Jurkat, Clone E6-1 (cell line): ENCODE measurements at regions not wholly inside any gene's neighbourhood (a gene's known extent, or its start where the extent isn't known, plus 50 kb on each side); places are given as distances from the start of the nearest gene placed in this dataset.

Experiments
- DNase-seq: peaks from one replicate; pipeline ENCODE4 v3.0.0-alpha.2; 2011; ENCODE audit warnings: low read depth, low spot score
- H3K4me3 ChIP-seq: 2 replicates; pipeline ENCODE4 v1.5.1; 2011; ENCODE audit warnings: mild to moderate bottlenecking, low read length, control low read depth, moderate library complexity

DNA sequence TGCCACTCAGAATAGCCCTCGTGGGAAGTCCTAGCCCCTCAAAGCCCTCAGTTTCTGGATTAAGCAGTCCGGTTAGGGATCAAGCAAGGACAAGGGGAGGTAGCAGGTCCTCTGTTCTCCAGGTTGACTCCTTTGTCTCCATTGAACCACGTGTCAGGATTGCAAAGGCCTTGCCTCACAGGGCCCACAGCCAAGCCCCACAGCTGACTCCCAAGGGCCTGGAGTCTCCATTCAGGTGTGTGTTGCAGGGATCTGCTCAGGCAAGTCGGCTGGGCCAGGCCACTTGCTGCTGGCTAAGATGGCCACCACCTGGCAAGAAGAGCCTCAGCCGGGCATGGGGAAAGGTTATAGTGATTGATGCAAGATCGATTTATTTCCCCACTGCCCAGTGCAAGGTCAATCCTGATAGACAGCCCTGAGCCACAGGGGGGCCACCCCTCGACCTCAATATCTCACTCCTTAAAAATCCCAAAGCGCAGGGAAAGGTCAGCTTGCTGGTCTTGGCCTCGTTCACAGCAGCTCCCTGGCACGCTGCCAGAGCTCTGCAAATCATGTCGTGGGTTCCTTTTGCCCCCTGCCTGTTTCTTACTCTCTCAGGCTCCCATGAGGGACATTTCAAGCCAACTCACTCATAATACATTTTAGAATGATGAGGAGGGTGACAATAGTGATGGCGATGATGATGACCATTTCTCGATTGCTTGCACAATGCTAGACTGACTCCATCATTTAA, 75.9 kb downstream of the EDN3 start:
- no peak overlapping the region for H3K4me3 ChIP-seq
- DNase-seq, result no peak

DNA sequence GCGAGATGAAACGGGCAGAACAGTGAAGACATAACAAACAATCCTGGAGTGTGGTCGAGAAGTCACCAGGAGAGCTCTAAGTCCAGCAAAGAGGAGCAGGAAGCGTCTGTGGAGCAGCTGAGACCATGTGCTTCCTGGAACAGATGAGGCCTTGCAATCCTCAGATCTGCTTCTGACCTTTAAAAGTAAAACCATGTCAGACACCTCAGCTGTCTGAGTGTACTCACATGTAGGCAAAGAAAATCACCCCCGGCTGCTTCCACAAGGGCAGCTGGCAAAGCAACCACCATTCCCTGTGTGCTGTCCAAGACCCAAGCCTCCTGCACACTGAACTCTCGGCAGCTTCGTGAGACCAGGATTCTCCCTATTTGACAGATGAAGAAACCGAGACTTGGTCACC, 76.6 kb downstream of the EDN3 start:
- no peak overlapping the region for H3K4me3 ChIP-seq
- DNase-seq, result no peak

DNA sequence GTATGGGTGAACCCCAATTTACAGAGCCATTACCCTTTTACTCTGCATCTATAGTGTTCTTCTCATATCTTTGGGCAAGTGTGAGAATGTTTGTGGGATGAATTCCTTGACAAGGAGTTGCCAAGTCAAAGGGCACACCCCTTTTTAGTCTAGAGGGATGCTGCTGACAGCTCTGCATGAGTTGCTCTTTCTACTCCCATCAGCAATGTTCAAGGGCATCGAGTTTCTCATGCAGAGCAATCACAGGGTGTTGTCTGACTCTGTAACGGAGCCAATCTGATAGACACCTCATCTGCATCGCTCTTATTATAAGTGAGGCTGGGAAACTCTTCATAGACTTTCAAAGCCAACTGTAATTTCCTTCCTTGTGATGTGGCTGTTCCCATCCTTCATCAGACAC, 77.4 kb downstream of the EDN3 start:
- DNase-seq, result peak; percentile 22
- no peak overlapping the region for H3K4me3 ChIP-seq

GRCh38 chr20:59378396-59378795, 78.0 kb downstream of the EDN3 start:
- no peak overlapping the region for H3K4me3 ChIP-seq
- DNase-seq, result no peak

- no peak for DNase-seq
- H3K4me3 ChIP-seq, result no peak overlapping the region
Observed at GRCh38 chr20:59378966-59379365, 78.6 kb downstream of the EDN3 start.

DNA sequence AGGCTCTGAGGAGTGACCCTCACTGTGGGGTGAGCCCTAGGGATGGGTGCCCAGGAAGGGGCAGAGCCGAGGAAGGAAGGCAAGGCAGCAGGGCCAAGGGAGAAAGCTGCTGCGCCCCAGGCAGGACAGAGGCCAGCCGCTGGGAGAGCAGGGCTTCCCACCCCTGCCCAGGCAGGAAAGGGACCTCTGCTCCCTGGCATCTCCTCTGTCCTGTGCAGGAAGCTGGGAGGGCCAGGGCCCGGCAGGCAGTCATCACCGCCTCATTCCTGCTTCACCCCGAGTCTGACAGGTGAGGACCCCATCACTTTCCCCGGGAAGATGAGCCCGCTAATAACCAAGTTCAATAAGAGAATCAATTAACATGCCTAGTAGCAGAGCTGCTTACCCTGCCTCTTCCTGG, 81.3 kb downstream of the EDN3 start:
- H3K4me3 ChIP-seq, result no peak overlapping the region
- no peak for DNase-seq

- no peak overlapping the region for H3K4me3 ChIP-seq
Observed at GRCh38 chr20:59382157-59382725, 81.8 kb downstream of the EDN3 start.

DNA sequence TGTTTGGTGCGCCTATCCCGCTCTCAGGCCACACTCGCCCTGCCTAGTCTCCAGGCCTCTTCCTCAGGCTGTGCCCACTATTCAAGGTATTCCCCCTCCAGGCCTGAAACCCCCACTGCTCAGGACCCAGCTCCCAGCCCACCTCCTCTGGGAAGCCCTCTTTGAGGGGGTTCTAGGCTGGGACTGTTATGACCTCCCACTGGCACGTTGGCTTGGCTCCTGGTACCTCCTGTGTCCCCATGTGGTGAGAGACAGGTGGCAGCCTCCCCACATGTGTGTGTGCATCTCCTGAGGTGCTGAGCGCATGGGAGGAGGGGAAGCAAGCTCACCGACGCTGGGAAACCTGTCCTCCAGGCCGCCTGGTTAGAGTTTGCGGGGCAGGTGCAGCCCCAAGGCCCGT, 82.5 kb downstream of the EDN3 start:
- DNase-seq, result no peak
- no peak overlapping the region for H3K4me3 ChIP-seq

More at GRCh38 chr20:59382157-59382725, 81.8 kb downstream of the EDN3 start:
- no peak for DNase-seq

DNA sequence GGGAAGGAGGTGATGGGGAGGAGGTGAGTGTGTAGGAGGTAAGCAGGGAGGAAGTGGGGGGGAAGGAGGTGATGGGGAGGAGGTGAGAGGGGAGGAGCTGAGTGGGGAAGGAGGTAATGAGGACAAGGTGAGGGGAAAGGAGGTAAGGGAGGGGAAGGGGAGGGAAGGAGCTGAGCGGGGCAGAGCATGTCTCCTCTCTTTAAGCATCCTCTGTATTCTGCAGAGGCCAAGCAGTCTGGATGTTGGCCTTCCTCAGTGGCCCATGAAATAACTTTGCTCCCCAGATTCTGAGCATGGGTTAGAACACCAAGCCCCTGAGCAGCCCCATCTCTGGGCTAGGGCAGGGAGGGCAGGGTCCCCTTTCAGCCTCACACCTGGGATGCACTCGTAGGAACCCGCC, 84.6 kb downstream of the EDN3 start:
- H3K4me3 ChIP-seq, result no peak overlapping the region
- no peak for DNase-seq

DNA sequence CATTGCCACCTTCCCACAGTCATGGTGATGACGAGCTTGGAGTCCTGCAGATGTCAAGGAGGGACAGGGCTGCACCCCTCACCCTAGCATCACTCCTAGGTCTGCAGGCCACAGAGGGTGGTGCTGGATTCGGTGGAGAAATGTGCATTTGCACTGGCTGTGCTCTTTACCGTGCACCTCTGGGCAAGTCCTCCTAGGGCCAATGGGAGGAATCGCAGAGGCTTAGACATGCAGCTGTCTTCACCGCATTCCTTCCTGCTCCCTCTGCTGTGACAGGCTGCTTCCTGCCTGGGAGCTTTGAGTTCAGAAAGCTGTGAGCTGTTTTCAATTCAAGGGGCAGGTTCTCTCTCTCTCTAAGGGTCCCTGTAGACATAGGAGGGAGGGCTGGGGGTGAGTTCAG, 85.1 kb downstream of the EDN3 start:
- no peak overlapping the region for H3K4me3 ChIP-seq
- peak; percentile 80 for DNase-seq

GRCh38 chr20:59386809-59387208, 86.4 kb downstream of the EDN3 start:
- no peak overlapping the region for H3K4me3 ChIP-seq
- DNase-seq, result no peak

DNA sequence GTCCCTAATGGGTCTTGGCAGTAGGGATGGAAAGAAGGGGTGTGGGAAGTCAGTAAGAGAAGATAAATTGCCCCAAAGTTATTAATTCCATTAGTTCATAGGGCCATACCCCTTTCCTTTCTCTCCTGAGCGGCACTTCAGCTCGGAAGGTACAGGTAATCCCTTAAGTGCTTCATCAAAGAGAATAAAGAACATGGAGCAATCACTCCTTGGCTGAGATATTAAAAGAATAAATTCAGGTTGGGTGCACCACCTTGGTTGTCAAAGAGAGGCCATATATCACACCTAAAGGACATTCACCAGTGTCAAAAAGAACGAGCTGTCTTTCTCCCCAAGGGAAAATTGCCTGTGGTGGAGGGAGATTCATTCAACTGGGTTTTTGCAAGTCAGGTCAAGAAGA, 87.5 kb downstream of the EDN3 start:
- DNase-seq, result no peak
- H3K4me3 ChIP-seq, result no peak overlapping the region

DNA sequence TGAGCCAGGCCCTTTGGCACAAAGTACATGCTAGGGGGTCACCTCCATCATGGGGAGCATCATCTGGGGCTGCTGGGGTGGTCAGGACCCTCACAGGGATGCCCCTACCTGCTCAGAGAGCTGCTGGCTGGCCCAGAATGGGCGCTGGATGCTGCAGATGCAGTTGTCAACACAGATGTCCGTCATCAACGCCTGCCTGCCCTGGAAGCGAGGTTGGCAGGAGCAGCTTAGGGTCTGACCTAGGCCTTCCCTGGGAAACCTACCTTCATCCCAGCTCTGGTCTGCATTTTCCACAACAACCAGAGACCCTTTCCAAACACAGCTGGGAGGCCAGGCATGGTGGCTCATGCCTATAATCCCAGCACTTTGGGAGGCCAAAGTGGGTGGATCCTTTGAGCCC, 88.0 kb downstream of the EDN3 start:
- no peak for DNase-seq
- H3K4me3 ChIP-seq, result no peak overlapping the region

- H3K4me3 ChIP-seq, result no peak overlapping the region
- no peak for DNase-seq
Observed at GRCh38 chr20:59390437-59390836, 90.0 kb downstream of the EDN3 start.

GRCh38 chr20:59391975-59392374, 91.6 kb downstream of the EDN3 start:
- no peak overlapping the region for H3K4me3 ChIP-seq
- DNase-seq, result no peak

GRCh38 chr20:59392736-59393135, 92.3 kb downstream of the EDN3 start:
- H3K4me3 ChIP-seq, result no peak overlapping the region
- no peak for DNase-seq

- DNase-seq, result no peak
- no peak overlapping the region for H3K4me3 ChIP-seq
Observed at GRCh38 chr20:59393142-59393541, 92.7 kb downstream of the EDN3 start.

GRCh38 chr20:59395729-59396128, 95.3 kb downstream of the EDN3 start:
- H3K4me3 ChIP-seq, result no peak overlapping the region
- no peak for DNase-seq

DNA sequence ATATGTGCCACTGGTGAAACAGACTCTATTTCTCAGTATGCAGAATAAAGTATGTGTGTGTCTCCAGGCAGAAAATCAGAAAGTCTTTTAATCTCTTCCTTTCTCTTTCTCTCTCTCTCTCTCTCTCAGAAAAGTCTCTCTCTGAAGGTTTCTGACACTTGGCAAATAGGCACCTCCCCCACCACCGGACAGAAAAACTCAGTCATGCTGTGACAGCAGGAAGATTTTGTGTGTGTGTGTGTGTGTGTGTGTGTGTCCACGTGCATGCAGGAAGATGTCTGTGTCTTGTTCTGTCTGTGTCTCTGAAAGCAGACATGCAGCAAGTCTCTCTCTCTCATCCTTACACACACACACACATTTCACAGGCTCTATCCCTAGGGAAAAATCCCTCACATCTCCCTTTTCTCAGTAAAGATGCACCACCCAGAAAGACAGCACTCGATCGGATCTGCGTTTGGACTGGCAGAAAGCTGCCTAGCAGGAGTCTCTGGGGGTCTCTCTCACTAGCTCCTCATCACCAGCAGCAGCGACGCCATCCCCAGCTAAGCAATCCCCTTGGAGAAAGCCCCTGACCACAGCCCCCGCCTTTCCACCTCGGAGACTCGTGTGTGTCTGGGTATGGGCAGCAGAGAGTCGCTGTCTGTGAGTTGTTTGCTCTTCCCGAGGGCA, 98.3 kb downstream of the EDN3 start:
- H3K4me3 ChIP-seq, result no peak overlapping the region
- DNase-seq, result no peak

DNA sequence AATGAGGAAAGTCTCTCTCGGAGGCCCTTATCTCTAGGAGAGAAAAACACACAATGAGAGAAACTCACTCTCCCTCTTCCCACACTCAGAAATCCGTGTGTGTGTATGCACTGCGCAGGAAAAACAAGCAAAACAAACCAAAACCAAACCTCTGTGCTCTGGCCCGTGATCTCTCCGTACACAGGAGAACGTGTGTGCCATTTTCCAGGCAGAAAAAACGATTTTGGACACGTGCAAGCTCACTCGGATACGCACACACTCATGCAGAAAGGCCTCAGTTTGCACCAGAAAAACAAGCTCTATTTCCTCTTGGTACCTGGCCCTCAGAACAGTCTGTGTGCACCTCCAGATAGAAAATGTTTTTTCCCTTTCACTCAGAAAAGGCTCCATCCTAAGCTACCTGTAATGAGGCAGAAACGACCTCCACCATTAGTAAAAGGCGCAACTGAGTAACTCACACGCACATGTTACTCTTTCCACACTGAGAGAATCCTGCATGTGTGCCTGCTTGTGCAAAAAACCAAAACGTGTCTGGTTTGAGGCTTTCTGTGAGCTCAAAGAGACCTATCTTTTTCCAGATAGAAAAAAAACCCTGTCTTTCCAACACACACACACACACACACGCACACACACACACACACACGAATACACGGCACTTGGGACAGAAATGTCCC, 99.2 kb downstream of the EDN3 start:
- H3K4me3 ChIP-seq, result no peak overlapping the region
- no peak for DNase-seq
